ENCODE measurements at regions not wholly inside any gene's neighbourhood (a gene's known extent, or its start where the extent isn't known, plus 50 kb on each side); places are given as distances from the start of the nearest gene placed in this dataset.
"Not testable (repeated sequence)": the region's sequence is repeated elsewhere in the genome, so short reads cannot be mapped to it uniquely, and the experiment has no call there.

DNA sequence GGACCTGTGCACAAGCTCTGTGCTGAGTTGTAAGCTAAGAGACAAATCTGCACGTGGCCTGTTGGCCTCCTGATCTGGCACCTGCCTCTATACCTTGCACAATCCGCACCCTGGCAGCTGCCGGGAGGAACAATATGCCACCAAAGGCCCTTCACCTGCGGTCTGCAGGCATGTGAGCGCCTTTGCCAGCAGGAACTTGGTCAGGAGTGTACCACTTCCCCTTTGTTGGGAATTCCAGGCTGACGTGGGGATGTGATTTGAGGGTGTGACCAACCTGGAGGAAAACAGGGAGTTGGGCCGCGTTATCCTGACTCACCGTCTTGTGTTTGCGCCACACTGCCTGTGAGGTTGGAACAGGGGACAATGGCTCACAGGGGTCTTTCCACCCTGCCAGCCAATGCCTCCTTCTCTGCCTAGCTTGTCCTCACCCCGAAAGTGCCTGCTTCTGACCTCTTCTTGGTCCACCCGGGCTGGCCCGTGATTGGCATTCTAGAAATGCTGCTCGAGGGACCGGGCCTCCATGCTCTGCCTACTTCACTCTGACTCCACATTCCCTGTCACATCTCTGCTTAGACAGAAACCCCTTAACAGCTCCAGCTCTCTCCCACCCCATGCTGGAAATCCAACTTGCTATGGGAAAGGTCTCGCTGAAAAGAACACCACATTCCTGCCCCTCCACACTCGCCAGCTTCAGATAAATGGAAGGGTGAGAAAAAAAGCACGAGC, 67.1 kb upstream of the MAP4K4 start:
- H3K4me1 ChIP-seq = no peaks in the 10 kb centered on the region
- H2AFZ ChIP-seq = no peak overlapping the region
- H3K27ac ChIP-seq = no peak overlapping the region
- no peaks in the 10 kb centered on the region for H3K9me3 ChIP-seq (ENCODE audit: control insufficient read depth, low read length)
- no peak for TF ChIP-seq CTCF (IDR thresholded peaks at IDR 0.05)
- no peak overlapping the region for H3K4me3 ChIP-seq (ENCODE audit: low read depth, low read length)
- H3K9ac ChIP-seq = no peak overlapping the region
- H3K36me3 ChIP-seq (ENCODE audit: control insufficient read depth, insufficient read depth, low read length) = no peaks in the 10 kb centered on the region
- H3K79me2 ChIP-seq = no peaks in the 10 kb centered on the region
- no peaks in the 10 kb centered on the region for H3K27me3 ChIP-seq (ENCODE audit: control insufficient read depth, insufficient read depth, low read length)
- no peak overlapping the region for H3K4me2 ChIP-seq (ENCODE audit: low read length)

- H2AFZ ChIP-seq = no peak overlapping the region
- TF ChIP-seq CTCF (IDR thresholded peaks at IDR 0.05) = no peak
Measured at GRCh38 chr2:101628030-101628392, 69.5 kb upstream of the MAP4K4 start.

GRCh38 chr2:101627285-101628029, 70.0 kb upstream of the MAP4K4 start:
- TF ChIP-seq CTCF (IDR thresholded peaks at IDR 0.05) = no peak
- Histone ChIP-seq H3K27ac (no peak overlapping the region), H3K4me3 (ENCODE audit: low read depth, low read length) (no peak overlapping the region)

More at GRCh38 chr2:101628030-101628392, 69.5 kb upstream of the MAP4K4 start:
- Histone ChIP-seq H3K36me3 (ENCODE audit: control insufficient read depth, insufficient read depth, low read length) (no peaks in the 10 kb centered on the region), H3K4me1 (no peaks in the 10 kb centered on the region), H3K79me2 (no peaks in the 10 kb centered on the region), H3K9ac (no peak overlapping the region), H3K9me3 (ENCODE audit: control insufficient read depth, low read length) (no peaks in the 10 kb centered on the region), H3K4me3 (ENCODE audit: low read depth, low read length) (no peak overlapping the region), H3K27ac (no peak overlapping the region), H3K4me2 (ENCODE audit: low read length) (no peak overlapping the region), H3K27me3 (ENCODE audit: control insufficient read depth, insufficient read depth, low read length) (no peaks in the 10 kb centered on the region)

GRCh38 chr2:101625814-101626213, 71.7 kb upstream of the MAP4K4 start:
- not testable (repeated sequence) for H3K27me3 ChIP-seq (ENCODE audit: control insufficient read depth, insufficient read depth, low read length); H3K9ac ChIP-seq; H3K4me2 ChIP-seq (ENCODE audit: low read length); H3K36me3 ChIP-seq (ENCODE audit: control insufficient read depth, insufficient read depth, low read length); H3K27ac ChIP-seq; H3K9me3 ChIP-seq (ENCODE audit: control insufficient read depth, low read length); H2AFZ ChIP-seq; H3K79me2 ChIP-seq; H3K4me3 ChIP-seq (ENCODE audit: low read depth, low read length); H3K4me1 ChIP-seq

More at GRCh38 chr2:101627285-101628029, 70.0 kb upstream of the MAP4K4 start:
- no peak overlapping the region for H2AFZ ChIP-seq
- no peak overlapping the region for H3K4me2 ChIP-seq (ENCODE audit: low read length)
- no peaks in the 10 kb centered on the region for H3K27me3 ChIP-seq (ENCODE audit: control insufficient read depth, insufficient read depth, low read length)
- H3K4me1 ChIP-seq = no peaks in the 10 kb centered on the region
- no peaks in the 10 kb centered on the region for H3K79me2 ChIP-seq
- H3K9me3 ChIP-seq (ENCODE audit: control insufficient read depth, low read length) = no peaks in the 10 kb centered on the region
- H3K9ac ChIP-seq = no peak overlapping the region
- H3K36me3 ChIP-seq (ENCODE audit: control insufficient read depth, insufficient read depth, low read length) = no peaks in the 10 kb centered on the region

GRCh38 chr2:101625387-101625786, 72.1 kb upstream of the MAP4K4 start:
- no peak overlapping the region for H3K27ac ChIP-seq
- H3K9ac ChIP-seq = no peak overlapping the region
- no peak overlapping the region for H2AFZ ChIP-seq
- no peaks in the 10 kb centered on the region for H3K27me3 ChIP-seq (ENCODE audit: control insufficient read depth, insufficient read depth, low read length)
- no peak overlapping the region for H3K4me3 ChIP-seq (ENCODE audit: low read depth, low read length)
- no peaks in the 10 kb centered on the region for H3K36me3 ChIP-seq (ENCODE audit: control insufficient read depth, insufficient read depth, low read length)
- H3K9me3 ChIP-seq (ENCODE audit: control insufficient read depth, low read length) = no peaks in the 10 kb centered on the region
- no peaks in the 10 kb centered on the region for H3K79me2 ChIP-seq
- H3K4me1 ChIP-seq = no peaks in the 10 kb centered on the region
- H3K4me2 ChIP-seq (ENCODE audit: low read length) = no peak overlapping the region
- TF ChIP-seq CTCF (IDR thresholded peaks at IDR 0.05) = no peak
